ENCODE measurements at regions not wholly inside any gene's neighbourhood (a gene's known extent, or its start where the extent isn't known, plus 50 kb on each side); places are given as distances from the start of the nearest gene placed in this dataset.

GRCh38 chr4:10197952-10198351 is 81.4 kb upstream of the WDR1 start:
- no peaks in the 10 kb centered on the region for H3K36me3 Mint-ChIP-seq (ENCODE audit: low read depth)
- peaks cover 3% of the 10 kb centered on the region for H3K27me3 Mint-ChIP-seq (ENCODE audit: low read depth)
- TF ChIP-seq CTCF (IDR thresholded peaks at IDR 0.05; ENCODE audit: unreplicated experiment in 3 of 3) = no peak
- no peak overlapping the region for H3K27ac Mint-ChIP-seq
- H3K4me1 Mint-ChIP-seq = peaks cover 12% of the 10 kb centered on the region
- H3K4me3 Mint-ChIP-seq = no peak overlapping the region
- no peaks in the 10 kb centered on the region for H3K9me3 Mint-ChIP-seq

- H3K9me3 Mint-ChIP-seq = no peaks in the 10 kb centered on the region
- peaks cover 6% of the 10 kb centered on the region for H3K4me1 Mint-ChIP-seq
- no peaks in the 10 kb centered on the region for H3K36me3 Mint-ChIP-seq (ENCODE audit: low read depth)
- TF ChIP-seq CTCF (IDR thresholded peaks at IDR 0.05; ENCODE audit: unreplicated experiment in 3 of 3) = no peak
- H3K27ac Mint-ChIP-seq = no peak overlapping the region
- peaks cover 7% of the 10 kb centered on the region for H3K27me3 Mint-ChIP-seq (ENCODE audit: low read depth)
- no peak overlapping the region for H3K4me3 Mint-ChIP-seq
These were observed 79.6 kb upstream of the WDR1 start for GRCh38 chr4:10196191-10196590.

- no peak overlapping the region for H3K4me3 Mint-ChIP-seq
- H3K27me3 Mint-ChIP-seq (ENCODE audit: low read depth) = peaks cover 13% of the 10 kb centered on the region
- no peaks in the 10 kb centered on the region for H3K4me1 Mint-ChIP-seq
- H3K9me3 Mint-ChIP-seq = no peaks in the 10 kb centered on the region
- no peak for TF ChIP-seq CTCF (IDR thresholded peaks at IDR 0.05; ENCODE audit: unreplicated experiment in 3 of 3)
- H3K27ac Mint-ChIP-seq = no peak overlapping the region
- H3K36me3 Mint-ChIP-seq (ENCODE audit: low read depth) = no peaks in the 10 kb centered on the region
These were observed 75.7 kb upstream of the WDR1 start for GRCh38 chr4:10192331-10192730.

GRCh38 chr4:10188400-10189004 is 71.9 kb upstream of the WDR1 start:
- no peaks in the 10 kb centered on the region for H3K36me3 Mint-ChIP-seq (ENCODE audit: low read depth)
- H3K4me3 Mint-ChIP-seq = no peak overlapping the region
- peaks cover 11% of the 10 kb centered on the region for H3K27me3 Mint-ChIP-seq (ENCODE audit: low read depth)
- no peaks in the 10 kb centered on the region for H3K9me3 Mint-ChIP-seq
- peaks cover 6% of the 10 kb centered on the region for H3K4me1 Mint-ChIP-seq
- H3K27ac Mint-ChIP-seq = no peak overlapping the region
- TF ChIP-seq CTCF (IDR thresholded peaks at IDR 0.05; ENCODE audit: unreplicated experiment in 3 of 3) = no peak

- Mint-ChIP-seq H3K4me3 (no peak overlapping the region), H3K27ac (no peak overlapping the region), H3K9me3 (no peaks in the 10 kb centered on the region), H3K36me3 (ENCODE audit: low read depth) (no peaks in the 10 kb centered on the region), H3K27me3 (ENCODE audit: low read depth) (peaks cover 7% of the 10 kb centered on the region), H3K4me1 (peaks cover 6% of the 10 kb centered on the region)
- TF ChIP-seq CTCF (IDR thresholded peaks at IDR 0.05; ENCODE audit: unreplicated experiment in 3 of 3) = no peak
These were observed 69.9 kb upstream of the WDR1 start for GRCh38 chr4:10186228-10187214.
